Colonic mucosa (tissue), 4 donors: ENCODE measurements at regions not wholly inside any gene's neighbourhood (a gene's known extent, or its start where the extent isn't known, plus 50 kb on each side); places are given as distances from the start of the nearest gene placed in this dataset.

ENCODE experiments used
- DNase-seq: peaks from one replicate; pipeline ENCODE4 v3.0.0-alpha.2; 2020
- H3K27ac ChIP-seq: fragments of 200-600 bp; one replicate; pipeline ENCODE4 v1.8.0; 2021
- H3K27me3 ChIP-seq: fragments of 200-600 bp; one replicate; pipeline ENCODE4 v1.8.0; 2021
- H3K36me3 ChIP-seq: fragments of 200-600 bp; one replicate; pipeline ENCODE4 v1.8.0; 2021
- H3K4me1 ChIP-seq: fragments of 200-600 bp; one replicate; pipeline ENCODE4 v1.8.0; 2021; ENCODE audit warnings: mild to moderate bottlenecking
- H3K4me3 ChIP-seq: fragments of 200-600 bp; one replicate; pipeline ENCODE4 v1.8.0; 2021
- H3K9ac ChIP-seq, 2 donors: one replicate each; pipeline ENCODE4 v1.7.0; 2013; ENCODE audit warnings: control low read depth in 2 of 2, low read depth in 2 of 2, low read length in 2 of 2
- H3K9me3 ChIP-seq: fragments of 200-600 bp; one replicate; pipeline ENCODE4 v1.8.0; 2021
- intact Hi-C: fragments of 100-400 bp; cut with DNase I; formaldehyde crosslinking; loops from one replicate; pipeline ENCODE4 v1.14.1; 2022
- TF ChIP-seq, protein P1 (sequence below): fragments of 200-600 bp; IDR thresholded peaks from one replicate; pipeline ENCODE4 v1.8.0; 2022; ENCODE audit warnings: antibody characterized with exemption, mild to moderate bottlenecking
- donor health status: healthy.
- donor health status: DM: no; HTN: no; CAD: no.
- donor health status: DM: no; HTN: no; CAD: no.

- Histone ChIP-seq H3K4me3 (no peak overlapping the region), H3K36me3 (no peaks in the 10 kb centered on the region), H3K9me3 (no peaks in the 10 kb centered on the region), H3K4me1 (no peaks in the 10 kb centered on the region), H3K9ac (no peak overlapping the region), H3K27me3 (no peaks in the 10 kb centered on the region), H3K27ac (no peak overlapping the region)
- DNase-seq, result no peak
- intact Hi-C loops, result no loop called here
- TF ChIP-seq, protein P1, sequence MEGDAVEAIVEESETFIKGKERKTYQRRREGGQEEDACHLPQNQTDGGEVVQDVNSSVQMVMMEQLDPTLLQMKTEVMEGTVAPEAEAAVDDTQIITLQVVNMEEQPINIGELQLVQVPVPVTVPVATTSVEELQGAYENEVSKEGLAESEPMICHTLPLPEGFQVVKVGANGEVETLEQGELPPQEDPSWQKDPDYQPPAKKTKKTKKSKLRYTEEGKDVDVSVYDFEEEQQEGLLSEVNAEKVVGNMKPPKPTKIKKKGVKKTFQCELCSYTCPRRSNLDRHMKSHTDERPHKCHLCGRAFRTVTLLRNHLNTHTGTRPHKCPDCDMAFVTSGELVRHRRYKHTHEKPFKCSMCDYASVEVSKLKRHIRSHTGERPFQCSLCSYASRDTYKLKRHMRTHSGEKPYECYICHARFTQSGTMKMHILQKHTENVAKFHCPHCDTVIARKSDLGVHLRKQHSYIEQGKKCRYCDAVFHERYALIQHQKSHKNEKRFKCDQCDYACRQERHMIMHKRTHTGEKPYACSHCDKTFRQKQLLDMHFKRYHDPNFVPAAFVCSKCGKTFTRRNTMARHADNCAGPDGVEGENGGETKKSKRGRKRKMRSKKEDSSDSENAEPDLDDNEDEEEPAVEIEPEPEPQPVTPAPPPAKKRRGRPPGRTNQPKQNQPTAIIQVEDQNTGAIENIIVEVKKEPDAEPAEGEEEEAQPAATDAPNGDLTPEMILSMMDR, result no peak
Observed at GRCh38 chr5:102554082-102554481, 55.3 kb upstream of the SLCO6A1 start.

GRCh38 chr5:102554728-102555127, 55.9 kb upstream of the SLCO6A1 start:
- Histone ChIP-seq H3K36me3 (no peaks in the 10 kb centered on the region), H3K4me3 (no peak overlapping the region), H3K27ac (no peak overlapping the region), H3K9ac (no peak overlapping the region), H3K4me1 (no peaks in the 10 kb centered on the region), H3K9me3 (no peaks in the 10 kb centered on the region), H3K27me3 (no peaks in the 10 kb centered on the region)
- intact Hi-C loops, result no loop called here
- no peak for DNase-seq
- TF ChIP-seq, protein P1, result no peak

DNA sequence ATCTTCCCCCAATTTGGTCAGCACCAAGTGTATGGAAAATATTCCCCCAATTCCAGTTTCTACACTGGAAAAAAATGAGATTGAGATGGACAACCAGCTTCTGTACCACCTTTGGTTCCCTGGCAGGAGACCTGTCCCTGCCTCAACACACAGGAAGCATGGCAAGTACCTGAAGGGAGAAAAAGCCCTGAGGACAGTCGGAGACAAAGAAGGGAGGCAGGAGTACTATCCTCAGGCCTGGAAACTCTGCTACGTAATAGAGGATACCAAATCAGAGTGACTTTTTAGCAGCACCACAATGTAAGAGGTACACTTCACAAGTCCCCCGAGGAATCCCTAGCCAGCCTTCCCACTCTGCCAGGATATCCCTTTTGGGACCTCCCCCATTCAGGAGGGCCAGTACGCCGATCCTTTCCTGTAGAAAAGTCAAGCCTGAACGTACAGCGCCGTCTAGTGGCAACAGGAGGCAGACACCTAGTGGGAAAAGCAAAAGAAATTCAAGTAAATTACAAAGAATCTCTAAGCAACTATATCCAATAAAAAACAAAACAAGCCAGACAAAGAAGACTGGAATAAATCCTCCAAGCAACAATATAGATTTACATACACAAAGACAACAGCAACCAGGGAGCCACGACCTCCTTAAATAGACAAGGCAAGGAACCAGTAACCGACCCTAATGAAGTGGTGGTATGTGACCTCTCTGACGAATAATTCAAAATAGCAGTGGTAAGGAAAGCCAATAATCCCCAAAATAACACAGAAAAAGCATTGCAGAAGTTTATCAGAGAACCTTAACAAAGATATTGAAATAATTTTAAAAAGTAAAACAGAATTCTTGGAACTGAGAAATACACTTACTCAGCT, 63.3 kb upstream of the SLCO6A1 start:
- no peaks in the 10 kb centered on the region for H3K36me3 ChIP-seq
- H3K4me1 ChIP-seq, result no peaks in the 10 kb centered on the region
- H3K9me3 ChIP-seq, result no peaks in the 10 kb centered on the region
- DNase-seq, result peak; percentile 25
- intact Hi-C loops, result no loop called here
- no peaks in the 10 kb centered on the region for H3K27me3 ChIP-seq
- no peak overlapping the region for H3K9ac ChIP-seq
- no peak overlapping the region for H3K27ac ChIP-seq
- no peak overlapping the region for H3K4me3 ChIP-seq
- TF ChIP-seq, protein P1, result peak; percentile 36

DNA sequence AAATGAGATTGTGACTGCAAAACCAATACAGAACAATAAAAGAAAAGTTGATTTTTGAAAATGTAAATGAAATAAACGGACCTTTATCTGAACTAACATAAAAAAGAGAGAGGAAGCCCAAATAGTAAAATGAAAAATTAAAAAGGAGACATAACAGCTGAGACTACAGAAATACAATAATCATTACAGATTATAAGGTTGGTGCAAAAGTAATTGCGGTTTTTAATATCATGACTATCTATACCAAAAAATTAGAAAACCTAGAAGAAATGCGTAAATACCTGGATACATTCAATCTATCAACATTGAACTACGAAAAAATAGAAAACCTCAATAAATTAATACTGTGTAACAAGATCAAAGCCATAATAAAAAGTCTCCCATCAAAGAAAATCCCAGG, 71.9 kb upstream of the SLCO6A1 start:
- Histone ChIP-seq H3K9me3 (no peaks in the 10 kb centered on the region), H3K9ac (no peak overlapping the region), H3K27me3 (no peaks in the 10 kb centered on the region), H3K36me3 (no peaks in the 10 kb centered on the region), H3K4me3 (no peak overlapping the region), H3K27ac (no peak overlapping the region), H3K4me1 (no peaks in the 10 kb centered on the region)
- intact Hi-C loops, result no loop called here
- DNase-seq, result no peak
- TF ChIP-seq, protein P1, result no peak

- Histone ChIP-seq H3K27me3 (no peaks in the 10 kb centered on the region), H3K9ac (no peak overlapping the region), H3K4me3 (no peak overlapping the region), H3K4me1 (no peaks in the 10 kb centered on the region), H3K9me3 (no peaks in the 10 kb centered on the region), H3K27ac (no peak overlapping the region), H3K36me3 (no peaks in the 10 kb centered on the region)
- intact Hi-C loops, result no loop called here
- TF ChIP-seq, protein P1, result no peak
- no peak for DNase-seq
Observed at GRCh38 chr5:102578362-102578761, 79.6 kb upstream of the SLCO6A1 start.
